GM12874 (cell line): ENCODE measurements at regions not wholly inside any gene's neighbourhood (a gene's known extent, or its start where the extent isn't known, plus 50 kb on each side); places are given as distances from the start of the nearest gene placed in this dataset.

Source experiments
- TF ChIP-seq, protein P1 (sequence below): IDR thresholded peaks from 2 replicates; pipeline ENCODE4 v1.5.1; 2011; ENCODE audit warnings: low read depth, mild to moderate bottlenecking, control low read depth, low read length, moderate library complexity; ENCODE audit not compliant: insufficient read depth

DNA sequence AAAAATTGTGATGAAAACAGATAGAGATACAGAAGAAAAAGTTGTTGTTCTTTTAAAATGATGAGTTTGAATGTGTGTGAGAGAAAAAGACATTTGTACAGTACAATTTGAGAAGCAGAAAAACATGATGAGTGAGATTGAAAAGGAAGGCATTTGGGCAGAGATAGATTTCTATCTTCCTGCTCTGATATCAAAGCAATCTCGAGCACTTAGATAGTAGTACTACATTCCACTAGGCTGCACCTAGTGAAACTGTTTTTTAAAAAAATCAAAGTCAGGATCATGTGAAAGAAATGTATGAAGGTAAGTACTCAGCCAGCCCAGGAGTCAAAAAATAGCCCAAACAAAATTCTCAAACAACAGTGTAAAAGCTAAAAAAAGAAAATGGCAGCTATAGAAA, 104.1 kb upstream of the UBE2E2 start:
- TF ChIP-seq, protein P1, sequence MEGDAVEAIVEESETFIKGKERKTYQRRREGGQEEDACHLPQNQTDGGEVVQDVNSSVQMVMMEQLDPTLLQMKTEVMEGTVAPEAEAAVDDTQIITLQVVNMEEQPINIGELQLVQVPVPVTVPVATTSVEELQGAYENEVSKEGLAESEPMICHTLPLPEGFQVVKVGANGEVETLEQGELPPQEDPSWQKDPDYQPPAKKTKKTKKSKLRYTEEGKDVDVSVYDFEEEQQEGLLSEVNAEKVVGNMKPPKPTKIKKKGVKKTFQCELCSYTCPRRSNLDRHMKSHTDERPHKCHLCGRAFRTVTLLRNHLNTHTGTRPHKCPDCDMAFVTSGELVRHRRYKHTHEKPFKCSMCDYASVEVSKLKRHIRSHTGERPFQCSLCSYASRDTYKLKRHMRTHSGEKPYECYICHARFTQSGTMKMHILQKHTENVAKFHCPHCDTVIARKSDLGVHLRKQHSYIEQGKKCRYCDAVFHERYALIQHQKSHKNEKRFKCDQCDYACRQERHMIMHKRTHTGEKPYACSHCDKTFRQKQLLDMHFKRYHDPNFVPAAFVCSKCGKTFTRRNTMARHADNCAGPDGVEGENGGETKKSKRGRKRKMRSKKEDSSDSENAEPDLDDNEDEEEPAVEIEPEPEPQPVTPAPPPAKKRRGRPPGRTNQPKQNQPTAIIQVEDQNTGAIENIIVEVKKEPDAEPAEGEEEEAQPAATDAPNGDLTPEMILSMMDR, result no peak

- TF ChIP-seq, protein P1, result no peak
Observed at GRCh38 chr3:23099677-23100076, 103.5 kb upstream of the UBE2E2 start.

DNA sequence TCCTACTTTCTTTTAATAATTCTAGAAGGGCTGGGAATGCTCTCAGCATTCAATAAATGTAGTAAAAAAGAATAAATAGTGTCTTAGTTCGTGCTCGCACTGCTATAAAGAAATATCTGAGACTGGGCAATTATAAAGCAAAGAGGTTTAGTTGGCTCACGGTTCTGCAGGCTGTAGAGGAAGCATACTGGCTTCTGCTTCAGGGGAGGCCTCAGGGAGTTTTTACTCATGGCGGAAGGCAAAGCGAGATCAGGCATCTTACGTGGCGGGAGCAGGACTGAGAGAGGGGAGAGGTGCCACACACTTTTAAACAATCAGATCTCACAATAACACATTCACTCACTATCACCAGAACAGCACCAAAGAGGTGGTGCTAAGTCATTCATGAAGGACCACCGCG, 103.0 kb upstream of the UBE2E2 start:
- TF ChIP-seq, protein P1, result no peak

GRCh38 chr3:23103764-23104163, 99.4 kb upstream of the UBE2E2 start:
- TF ChIP-seq, protein P1, result no peak

DNA sequence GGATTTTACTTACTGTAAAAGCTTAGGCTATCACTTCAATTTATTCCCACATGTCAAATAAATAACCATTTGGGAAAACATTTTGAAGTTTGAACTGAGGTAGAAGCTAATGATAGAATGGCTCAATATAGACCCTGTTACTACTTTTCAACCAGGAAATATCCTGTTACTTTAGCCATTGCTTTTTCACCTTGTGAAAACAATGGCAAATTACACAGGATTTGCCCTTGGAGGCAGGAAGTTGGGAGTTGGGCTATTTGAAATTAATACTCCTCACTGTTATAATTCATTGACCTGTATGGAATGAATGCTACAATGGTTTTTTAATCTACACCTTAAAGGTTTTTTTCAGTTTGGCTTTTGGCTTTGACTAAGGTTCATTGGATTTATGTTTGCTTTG, 98.1 kb upstream of the UBE2E2 start:
- TF ChIP-seq, protein P1, result no peak

- TF ChIP-seq, protein P1, result no peak
Observed at GRCh38 chr3:23106666-23107065, 96.5 kb upstream of the UBE2E2 start.

DNA sequence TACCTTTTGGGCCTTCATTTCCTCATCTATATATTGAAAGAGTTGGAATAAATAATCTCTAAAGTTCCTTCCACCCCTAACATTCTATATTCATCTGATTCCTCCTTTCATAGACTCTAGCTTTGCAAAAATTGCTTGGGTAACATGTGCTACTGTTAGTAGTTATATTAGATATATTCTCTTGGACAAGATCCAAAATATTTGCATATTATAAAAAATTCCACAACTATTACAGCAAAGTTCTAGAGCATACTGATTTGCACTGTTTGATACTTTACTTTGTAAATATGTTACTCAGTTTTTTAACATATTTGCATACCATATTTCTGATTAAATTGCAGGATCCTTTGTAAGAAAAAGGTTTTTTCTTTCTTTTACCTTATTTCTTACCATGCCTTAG, 95.9 kb upstream of the UBE2E2 start:
- TF ChIP-seq, protein P1, result no peak

DNA sequence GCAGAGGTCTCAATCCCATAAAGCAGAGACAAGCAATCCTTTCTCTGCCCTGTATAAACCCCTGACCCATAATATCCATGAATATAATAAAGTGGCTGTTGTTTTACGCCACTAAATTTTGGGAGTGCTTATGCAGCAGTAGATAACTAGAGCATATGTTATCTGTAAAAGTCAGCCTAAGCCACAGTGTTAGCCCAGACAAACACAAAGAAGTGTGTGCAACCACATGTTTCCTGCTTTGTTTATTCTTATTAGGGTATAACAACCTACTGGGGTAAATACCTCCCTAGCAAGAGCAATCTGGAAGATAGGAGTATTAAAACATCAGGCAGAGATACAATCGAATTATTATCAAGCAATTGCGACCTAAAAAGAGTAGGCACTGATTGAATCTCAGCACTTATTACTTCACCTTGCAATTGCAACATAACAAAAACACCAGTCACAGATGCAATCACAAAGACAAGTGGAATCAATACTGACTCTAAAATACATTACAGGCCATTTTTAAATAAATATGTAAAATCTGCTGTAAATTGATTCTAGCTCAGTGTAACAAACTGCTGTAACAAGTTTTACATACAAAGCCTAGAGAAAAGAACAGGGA, 94.6 kb upstream of the UBE2E2 start:
- TF ChIP-seq, protein P1, result no peak
